ENCODE measurements at regions not wholly inside any gene's neighbourhood (a gene's known extent, or its start where the extent isn't known, plus 50 kb on each side); places are given as distances from the start of the nearest gene placed in this dataset.

DNA sequence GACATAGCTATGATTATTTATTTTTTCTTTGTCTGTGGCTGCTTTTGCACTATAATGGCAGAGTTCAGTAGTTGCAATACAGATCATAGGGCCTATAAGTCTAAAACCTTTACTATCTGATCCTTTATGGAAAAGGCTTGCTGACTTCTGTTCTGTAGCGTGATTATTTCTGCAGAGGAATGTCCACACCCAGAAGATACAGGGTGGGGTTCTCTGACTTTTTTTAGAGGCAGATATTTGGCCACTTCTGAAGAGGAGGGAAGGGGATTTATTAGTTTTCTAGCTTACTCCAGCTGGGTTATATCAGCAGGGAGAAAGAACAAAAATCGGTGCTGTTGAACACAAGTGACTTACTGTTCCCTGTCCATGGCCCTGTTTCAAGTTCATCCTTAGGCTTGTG lies 97.6 kb downstream of the RPE65 start:
- Histone ChIP-seq H3K14ac (ENCODE audit: insufficient read depth, low read length) (no peak overlapping the region), H2AFZ (ENCODE audit: low read length) (no peak overlapping the region), H3K27me3 (ENCODE audit: insufficient read depth, low read length) (no peaks in the 10 kb centered on the region), H2BK15ac (ENCODE audit: low read depth, low read length) (no peak overlapping the region), H3K4me2 (ENCODE audit: insufficient read depth, insufficient read length, low read length) (no peak overlapping the region), H3T11ph (ENCODE audit: low read length) (no peak overlapping the region), H2AK5ac (ENCODE audit: insufficient read length, low read length) (no peak overlapping the region), H3K79me1 (ENCODE audit: insufficient read depth, low read depth, low read length, poor library complexity, severe bottlenecking) (no peaks in the 10 kb centered on the region), H4K91ac (ENCODE audit: insufficient read length, low read depth, low read length) (no peak overlapping the region), H4K20me1 (ENCODE audit: control insufficient read depth, insufficient read depth, insufficient read length) (no peaks in the 10 kb centered on the region), H3K4ac (ENCODE audit: low read depth, low read length) (no peak overlapping the region), H2BK120ac (ENCODE audit: low read depth, low read length, poor library complexity, severe bottlenecking) (no peak overlapping the region), H3K23me2 (ENCODE audit: insufficient read length, low read depth, low read length, poor library complexity, severe bottlenecking) (no peaks in the 10 kb centered on the region), H3K18ac (ENCODE audit: insufficient read length, low read depth, low read length) (no peak overlapping the region), H3K9me3 (ENCODE audit: control insufficient read depth, low read depth, low read length) (no peaks in the 10 kb centered on the region), H3K27ac (ENCODE audit: insufficient read length, low read depth, low read length) (no peak overlapping the region), H3K9ac (ENCODE audit: extremely low read depth, insufficient read length, low read length) (no peak overlapping the region), H3K23ac (ENCODE audit: insufficient read length, low read depth, low read length) (no peak overlapping the region), H2BK5ac (ENCODE audit: insufficient read length, low read length) (no peak overlapping the region), H3K4me1 (ENCODE audit: insufficient read depth, low read length) (no peaks in the 10 kb centered on the region), H3K79me2 (ENCODE audit: insufficient read depth, low read length) (no peaks in the 10 kb centered on the region), H2BK12ac (ENCODE audit: insufficient read length, low read depth, low read length) (peak overlapping the region; percentile 11), H2BK20ac (ENCODE audit: low read depth, low read length, poor library complexity, severe bottlenecking) (no peak overlapping the region), H4K5ac (ENCODE audit: insufficient read length, low read depth, low read length) (no peak overlapping the region), H4K8ac (replicated peaks; ENCODE audit: insufficient read length, low read depth, low read length) (no peak overlapping the region), H3K56ac (ENCODE audit: insufficient read length, low read depth, low read length) (no peak overlapping the region)
- no peak overlapping the region for H3K27ac Mint-ChIP-seq
- H3K4me3 Mint-ChIP-seq, result no peak overlapping the region
- no peaks in the 10 kb centered on the region for H3K9me3 Mint-ChIP-seq
- no peaks in the 10 kb centered on the region for H3K4me1 Mint-ChIP-seq
- H3K27me3 Mint-ChIP-seq (ENCODE audit: low read depth), result peaks cover 16% of the 10 kb centered on the region
- TF ChIP-seq CTCF (conservative IDR thresholded peaks at IDR 0.05), result no peak
- H3K36me3 Mint-ChIP-seq (ENCODE audit: insufficient read depth in 1 of 3, low read depth in 3 of 3), result no peaks in the 10 kb centered on the region
- no peak for DNase-seq
- WGBS (ENCODE audit: extremely low coverage, insufficient read length, low lambda C conversion rate), result no CpG with 5 or more reads among the region's 2 CpGs
